HEK293 (cell line): ENCODE measurements at regions not wholly inside any gene's neighbourhood (a gene's known extent, or its start where the extent isn't known, plus 50 kb on each side); places are given as distances from the start of the nearest gene placed in this dataset.

Source experiments
- CTCF ChIA-PET: fragments of 350-600 bp; formaldehyde crosslinking; extraction: SDS; loops from one replicate; lab custom pipeline; 2021; ENCODE audit warnings: antibody characterized with exemption; lab: Yijun Ruan, JAX
- POLR2A ChIA-PET: fragments of 300-600 bp; formaldehyde crosslinking; extraction: SDS; loops from one replicate; lab custom pipeline; 2020; ENCODE audit warnings: antibody characterized with exemption, inconsistent platforms; lab: Yijun Ruan, JAX
- H3K27ac ChIP-seq: fragments of 200-500 bp; sonication (Bioruptor generic); 2 replicates; pipeline ENCODE4 v1.5.1; 2014; ENCODE audit warnings: low read depth, low read length, control low read depth, inconsistent platforms; ENCODE audit errors: extremely low read depth
- H3K36me3 ChIP-seq, 2 experiments: fragments of 200-500 bp in 1 of 2; sonication (Bioruptor generic) in 1 of 2; 1 replicate in 1 of 2; 2 replicates in 1 of 2; pipeline ENCODE4 v1.5.1; 2014 to 2017; ENCODE audit warnings: inconsistent platforms in 2 of 2, low read length in 2 of 2; ENCODE audit not compliant: control insufficient read depth in 2 of 2, insufficient read depth in 1 of 2
- H3K4me1 ChIP-seq: fragments of 200-500 bp; sonication (Bioruptor generic); 2 replicates; pipeline ENCODE4 v1.5.1; 2014; ENCODE audit warnings: mild to moderate bottlenecking, low read length, inconsistent platforms; ENCODE audit not compliant: control insufficient read depth, insufficient read depth
- H3K4me3 ChIP-seq: 2 replicates; pipeline ENCODE4 v1.5.1; 2011; ENCODE audit warnings: low read depth, mild to moderate bottlenecking, control low read depth, low read length, moderate library complexity
- H3K9me3 ChIP-seq: fragments of 200-500 bp; sonication (Bioruptor generic); 2 replicates; pipeline ENCODE4 v1.5.1; 2014; ENCODE audit warnings: low read depth, low read length, inconsistent platforms; ENCODE audit not compliant: control insufficient read depth, insufficient read depth
- GLIS1 ChIP-seq: fragments of 450-650 bp; formaldehyde crosslinking; IDR thresholded peaks from 2 replicates; pipeline ENCODE4 v1.5.1; 2016; ENCODE audit warnings: missing biosample characterization, missing genetic modification characterization
- KLF17 ChIP-seq: fragments of 450-650 bp; formaldehyde crosslinking; IDR thresholded peaks from 2 replicates; pipeline ENCODE4 v1.5.1; 2016; ENCODE audit warnings: missing biosample characterization, missing genetic modification characterization
- KLF9 ChIP-seq: fragments of 450-650 bp; formaldehyde crosslinking; IDR thresholded peaks from 2 replicates; pipeline ENCODE4 v1.5.1; 2016; ENCODE audit warnings: missing biosample characterization, missing genetic modification characterization, low read depth
- SETDB1 ChIP-seq: IDR thresholded peaks from one replicate; pipeline ENCODE4 v1.6.1; 2017; ENCODE audit warnings: mild to moderate bottlenecking, low read length, moderate library complexity, mixed read lengths; ENCODE audit not compliant: insufficient read length
- WT1 ChIP-seq: fragments of 450-650 bp; formaldehyde crosslinking; IDR thresholded peaks from 2 replicates; pipeline ENCODE4 v1.5.1; 2016; ENCODE audit warnings: missing biosample characterization, missing genetic modification characterization
- YY2 ChIP-seq: fragments of 450-650 bp; formaldehyde crosslinking; IDR thresholded peaks from 2 replicates; pipeline ENCODE4 v1.5.1; 2016; ENCODE audit warnings: missing biosample characterization, missing genetic modification characterization
- ZNF138 ChIP-seq: fragments of 450-650 bp; formaldehyde crosslinking; IDR thresholded peaks from 2 replicates; pipeline ENCODE4 v1.5.1; 2016; ENCODE audit warnings: missing biosample characterization, missing genetic modification characterization, borderline replicate concordance
- ZNF16 ChIP-seq: fragments of 450-650 bp; formaldehyde crosslinking; IDR thresholded peaks from 2 replicates; pipeline ENCODE4 v1.5.1; 2016; ENCODE audit warnings: low read depth, missing biosample characterization, missing genetic modification characterization
- ZNF175 ChIP-seq: fragments of 450-650 bp; formaldehyde crosslinking; IDR thresholded peaks from 2 replicates; pipeline ENCODE4 v1.5.1; 2016; ENCODE audit warnings: missing biosample characterization, missing genetic modification characterization
- ZNF211 ChIP-seq: fragments of 450-650 bp; formaldehyde crosslinking; IDR thresholded peaks from 2 replicates; pipeline ENCODE4 v1.5.1; 2016; ENCODE audit warnings: low read depth, missing biosample characterization, missing genetic modification characterization
- ZNF239 ChIP-seq: fragments of 450-650 bp; formaldehyde crosslinking; IDR thresholded peaks from 2 replicates; pipeline ENCODE4 v1.5.1; 2016; ENCODE audit warnings: missing biosample characterization, missing genetic modification characterization
- ZNF274 ChIP-seq, 2 experiments: fragments of 200-500 bp in 1 of 2; fragments of 450-650 bp in 1 of 2; sonication (Bioruptor generic) in 1 of 2; formaldehyde crosslinking in 1 of 2; IDR thresholded peaks; 2 replicates each; pipeline versions ENCODE4 v1.5.1 to v1.6.1; 2014 to 2016; ENCODE audit warnings: borderline replicate concordance in 1 of 2, inconsistent platforms in 1 of 2, low read length in 1 of 2, missing biosample characterization in 1 of 2, missing genetic modification characterization in 1 of 2
- ZNF362 ChIP-seq: fragments of 450-650 bp; formaldehyde crosslinking; IDR thresholded peaks from 2 replicates; pipeline ENCODE4 v1.5.1; 2016; ENCODE audit warnings: missing biosample characterization, missing genetic modification characterization
- ZNF416 ChIP-seq: fragments of 450-650 bp; formaldehyde crosslinking; IDR thresholded peaks from 2 replicates; pipeline ENCODE4 v1.5.1; 2016; ENCODE audit warnings: missing biosample characterization, missing genetic modification characterization
- ZNF558 ChIP-seq: fragments of 450-650 bp; formaldehyde crosslinking; IDR thresholded peaks from 2 replicates; pipeline ENCODE4 v1.5.1; 2016; ENCODE audit warnings: missing biosample characterization, missing genetic modification characterization
- ZNF610 ChIP-seq: fragments of 450-650 bp; formaldehyde crosslinking; IDR thresholded peaks from 2 replicates; pipeline ENCODE4 v1.5.1; 2016; ENCODE audit warnings: missing biosample characterization, missing genetic modification characterization, borderline replicate concordance
- ZNF776 ChIP-seq: fragments of 450-650 bp; formaldehyde crosslinking; IDR thresholded peaks from 2 replicates; pipeline ENCODE4 v1.5.0; 2017; ENCODE audit warnings: missing biosample characterization, missing genetic modification characterization, borderline replicate concordance
- ZNF791 ChIP-seq: fragments of 450-650 bp; formaldehyde crosslinking; IDR thresholded peaks from 2 replicates; pipeline ENCODE4 v1.5.1; 2016; ENCODE audit warnings: missing biosample characterization, missing genetic modification characterization
- TF ChIP-seq, protein P1 (sequence below): fragments of 450-650 bp; formaldehyde crosslinking; optimal IDR thresholded peaks from 2 replicates; pipeline ENCODE3; 2016; ENCODE audit warnings: missing biosample characterization, mild to moderate bottlenecking, missing genetic modification characterization
- TF ChIP-seq, protein P2 (sequence below): fragments of 450-650 bp; formaldehyde crosslinking; IDR thresholded peaks from 2 replicates; pipeline ENCODE4 v1.5.1; 2016; ENCODE audit warnings: missing biosample characterization, missing genetic modification characterization
- TF ChIP-seq, protein P3 (sequence below): fragments of 450-650 bp; formaldehyde crosslinking; IDR thresholded peaks from 2 replicates; pipeline ENCODE4 v1.5.1; 2017; ENCODE audit warnings: missing biosample characterization, missing genetic modification characterization
- TF ChIP-seq, protein P4 (sequence below): fragments of 450-650 bp; formaldehyde crosslinking; IDR thresholded peaks from 2 replicates; pipeline ENCODE4 v1.5.1; 2016; ENCODE audit warnings: missing biosample characterization, missing genetic modification characterization, borderline replicate concordance
- TF ChIP-seq, protein P5 (sequence below): fragments of 450-650 bp; formaldehyde crosslinking; IDR thresholded peaks from 2 replicates; pipeline ENCODE4 v1.5.1; 2016; ENCODE audit warnings: missing biosample characterization, missing genetic modification characterization

GRCh38 chr16:86215233-86215978 lies 294.9 kb upstream of the FOXF1 start:
- CTCF ChIA-PET: interaction anchor here (0.9 kb wide), 1 partner anchor 142 kb away, joined by 3 read pairs; no protein-coding TSS in a partner anchor
- no peak overlapping the region for H3K4me3 ChIP-seq
- TF ChIP-seq ZNF138 (no peak), SETDB1 (no peak), ZNF16 (tag by site-specific recombination) (no peak), GLIS1 (no peak), ZNF274 (IDR thresholded peaks at IDR 0.05; ENCODE audit: low read length) (no peak), ZNF274 (tag by site-specific recombination; IDR thresholded peaks at IDR 0.05; ENCODE audit: borderline replicate concordance) (no peak), ZNF610 (tag by site-specific recombination) (no peak)
- TF ChIP-seq, protein P1, sequence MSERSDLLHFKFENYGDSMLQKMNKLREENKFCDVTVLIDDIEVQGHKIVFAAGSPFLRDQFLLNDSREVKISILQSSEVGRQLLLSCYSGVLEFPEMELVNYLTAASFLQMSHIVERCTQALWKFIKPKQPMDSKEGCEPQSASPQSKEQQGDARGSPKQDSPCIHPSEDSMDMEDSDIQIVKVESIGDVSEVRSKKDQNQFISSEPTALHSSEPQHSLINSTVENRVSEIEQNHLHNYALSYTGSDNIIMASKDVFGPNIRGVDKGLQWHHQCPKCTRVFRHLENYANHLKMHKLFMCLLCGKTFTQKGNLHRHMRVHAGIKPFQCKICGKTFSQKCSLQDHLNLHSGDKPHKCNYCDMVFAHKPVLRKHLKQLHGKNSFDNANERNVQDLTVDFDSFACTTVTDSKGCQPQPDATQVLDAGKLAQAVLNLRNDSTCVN (tag by site-specific recombination): no peak
- TF ChIP-seq, protein P2, sequence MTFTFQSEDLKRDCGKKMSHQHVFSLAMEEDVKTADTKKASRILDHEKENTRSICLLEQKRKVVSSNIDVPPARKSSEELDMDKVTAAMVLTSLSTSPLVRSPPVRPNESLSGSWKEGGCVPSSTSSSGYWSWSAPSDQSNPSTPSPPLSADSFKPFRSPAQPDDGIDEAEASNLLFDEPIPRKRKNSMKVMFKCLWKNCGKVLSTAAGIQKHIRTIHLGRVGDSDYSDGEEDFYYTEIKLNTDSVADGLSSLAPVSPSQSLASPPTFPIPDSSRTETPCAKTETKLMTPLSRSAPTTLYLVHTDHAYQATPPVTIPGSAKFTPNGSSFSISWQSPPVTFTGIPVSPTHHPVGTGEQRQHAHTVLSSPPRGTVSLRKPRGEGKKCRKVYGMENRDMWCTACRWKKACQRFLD (tag by site-specific recombination): no peak
- no peak overlapping the region for H3K27ac ChIP-seq
- no peaks in the 10 kb centered on the region for H3K36me3 ChIP-seq
- no peaks in the 10 kb centered on the region for H3K4me1 ChIP-seq
- POLR2A ChIA-PET: no interaction called here
- H3K9me3 ChIP-seq: no peaks in the 10 kb centered on the region

DNA sequence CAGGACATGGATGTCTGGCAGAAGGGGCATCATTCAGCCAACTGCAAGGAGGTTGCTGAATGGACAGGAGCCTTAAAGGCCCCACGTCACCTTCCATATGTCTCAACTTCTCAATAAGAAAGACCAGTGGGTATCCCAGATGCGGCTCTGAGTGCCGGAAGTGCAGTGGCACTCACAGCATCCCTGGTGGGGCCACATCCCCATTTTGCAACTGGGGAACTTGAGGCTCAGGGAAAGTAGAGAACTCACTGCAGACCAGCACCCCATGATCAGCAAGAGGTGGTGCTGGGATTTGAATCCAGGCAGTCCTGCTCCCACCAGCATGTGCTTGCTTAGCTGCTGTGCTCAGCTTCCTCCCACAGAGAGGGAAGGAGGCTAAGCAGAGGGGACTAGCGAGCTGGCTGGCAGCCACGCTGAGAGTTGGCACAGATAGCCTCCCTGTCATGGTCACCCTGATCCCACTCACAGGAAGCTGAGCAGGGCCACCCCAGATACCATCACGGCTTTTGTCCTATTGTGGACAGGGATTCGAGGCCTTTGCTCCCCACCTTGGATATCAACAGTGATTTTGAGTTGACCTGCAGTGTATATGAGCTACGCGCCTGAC lies 294.2 kb upstream of the FOXF1 start:
- CTCF ChIA-PET: no interaction called here
- Histone ChIP-seq H3K36me3 (no peaks in the 10 kb centered on the region), H3K9me3 (no peaks in the 10 kb centered on the region), H3K4me1 (no peaks in the 10 kb centered on the region), H3K27ac (no peak overlapping the region), H3K4me3 (no peak overlapping the region)
- POLR2A ChIA-PET: no interaction called here
- TF ChIP-seq ZNF211 (tag by site-specific recombination): no peak
- no peak for TF ChIP-seq WT1 (tag by site-specific recombination)
- no peak for TF ChIP-seq ZNF558 (tag by site-specific recombination)
- no peak for TF ChIP-seq ZNF416
- no peak for TF ChIP-seq ZNF362
- TF ChIP-seq KLF9 (tag by site-specific recombination): no peak
- no peak for TF ChIP-seq ZNF776 (tag by site-specific recombination)
- TF ChIP-seq, protein P3, sequence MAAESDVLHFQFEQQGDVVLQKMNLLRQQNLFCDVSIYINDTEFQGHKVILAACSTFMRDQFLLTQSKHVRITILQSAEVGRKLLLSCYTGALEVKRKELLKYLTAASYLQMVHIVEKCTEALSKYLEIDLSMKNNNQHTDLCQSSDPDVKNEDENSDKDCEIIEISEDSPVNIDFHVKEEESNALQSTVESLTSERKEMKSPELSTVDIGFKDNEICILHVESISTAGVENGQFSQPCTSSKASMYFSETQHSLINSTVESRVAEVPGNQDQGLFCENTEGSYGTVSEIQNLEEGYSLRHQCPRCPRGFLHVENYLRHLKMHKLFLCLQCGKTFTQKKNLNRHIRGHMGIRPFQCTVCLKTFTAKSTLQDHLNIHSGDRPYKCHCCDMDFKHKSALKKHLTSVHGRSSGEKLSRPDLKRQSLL (tag by site-specific recombination): no peak
- no peak for TF ChIP-seq ZNF791 (tag by site-specific recombination)
- TF ChIP-seq, protein P4, sequence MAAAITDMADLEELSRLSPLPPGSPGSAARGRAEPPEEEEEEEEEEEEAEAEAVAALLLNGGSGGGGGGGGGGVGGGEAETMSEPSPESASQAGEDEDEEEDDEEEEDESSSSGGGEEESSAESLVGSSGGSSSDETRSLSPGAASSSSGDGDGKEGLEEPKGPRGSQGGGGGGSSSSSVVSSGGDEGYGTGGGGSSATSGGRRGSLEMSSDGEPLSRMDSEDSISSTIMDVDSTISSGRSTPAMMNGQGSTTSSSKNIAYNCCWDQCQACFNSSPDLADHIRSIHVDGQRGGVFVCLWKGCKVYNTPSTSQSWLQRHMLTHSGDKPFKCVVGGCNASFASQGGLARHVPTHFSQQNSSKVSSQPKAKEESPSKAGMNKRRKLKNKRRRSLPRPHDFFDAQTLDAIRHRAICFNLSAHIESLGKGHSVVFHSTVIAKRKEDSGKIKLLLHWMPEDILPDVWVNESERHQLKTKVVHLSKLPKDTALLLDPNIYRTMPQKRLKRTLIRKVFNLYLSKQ: no peak
- TF ChIP-seq ZNF239 (tag by site-specific recombination): no peak
- TF ChIP-seq YY2 (tag by site-specific recombination): no peak
- TF ChIP-seq, protein P5, sequence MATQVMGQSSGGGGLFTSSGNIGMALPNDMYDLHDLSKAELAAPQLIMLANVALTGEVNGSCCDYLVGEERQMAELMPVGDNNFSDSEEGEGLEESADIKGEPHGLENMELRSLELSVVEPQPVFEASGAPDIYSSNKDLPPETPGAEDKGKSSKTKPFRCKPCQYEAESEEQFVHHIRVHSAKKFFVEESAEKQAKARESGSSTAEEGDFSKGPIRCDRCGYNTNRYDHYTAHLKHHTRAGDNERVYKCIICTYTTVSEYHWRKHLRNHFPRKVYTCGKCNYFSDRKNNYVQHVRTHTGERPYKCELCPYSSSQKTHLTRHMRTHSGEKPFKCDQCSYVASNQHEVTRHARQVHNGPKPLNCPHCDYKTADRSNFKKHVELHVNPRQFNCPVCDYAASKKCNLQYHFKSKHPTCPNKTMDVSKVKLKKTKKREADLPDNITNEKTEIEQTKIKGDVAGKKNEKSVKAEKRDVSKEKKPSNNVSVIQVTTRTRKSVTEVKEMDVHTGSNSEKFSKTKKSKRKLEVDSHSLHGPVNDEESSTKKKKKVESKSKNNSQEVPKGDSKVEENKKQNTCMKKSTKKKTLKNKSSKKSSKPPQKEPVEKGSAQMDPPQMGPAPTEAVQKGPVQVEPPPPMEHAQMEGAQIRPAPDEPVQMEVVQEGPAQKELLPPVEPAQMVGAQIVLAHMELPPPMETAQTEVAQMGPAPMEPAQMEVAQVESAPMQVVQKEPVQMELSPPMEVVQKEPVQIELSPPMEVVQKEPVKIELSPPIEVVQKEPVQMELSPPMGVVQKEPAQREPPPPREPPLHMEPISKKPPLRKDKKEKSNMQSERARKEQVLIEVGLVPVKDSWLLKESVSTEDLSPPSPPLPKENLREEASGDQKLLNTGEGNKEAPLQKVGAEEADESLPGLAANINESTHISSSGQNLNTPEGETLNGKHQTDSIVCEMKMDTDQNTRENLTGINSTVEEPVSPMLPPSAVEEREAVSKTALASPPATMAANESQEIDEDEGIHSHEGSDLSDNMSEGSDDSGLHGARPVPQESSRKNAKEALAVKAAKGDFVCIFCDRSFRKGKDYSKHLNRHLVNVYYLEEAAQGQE (tag by site-specific recombination): no peak
- TF ChIP-seq KLF17 (tag by site-specific recombination): no peak
- TF ChIP-seq ZNF175 (tag by site-specific recombination): no peak
